ENCODE measurements at regions not wholly inside any gene's neighbourhood (a gene's known extent, or its start where the extent isn't known, plus 50 kb on each side); places are given as distances from the start of the nearest gene placed in this dataset.

GRCh38 chr3:159922193-159922840 is 66.3 kb upstream of the IL12A start:
- Histone ChIP-seq H3K4me1 (ENCODE audit: control insufficient read depth, extremely low read depth, insufficient read depth, low read length) (peaks cover under 1% of the 10 kb centered on the region), H3K9ac (ENCODE audit: control insufficient read depth, extremely low read depth, insufficient read depth, low read length) (no peak overlapping the region), H3K4me3 (ENCODE audit: control insufficient read depth in 2 of 3, extremely low read depth in 1 of 3, insufficient read depth in 2 of 3, low read depth in 1 of 3, low read length in 3 of 3) (no peak overlapping the region), H3K4me2 (ENCODE audit: control insufficient read depth, extremely low read depth, insufficient read depth, low read depth, low read length) (no peak overlapping the region), H3K9me3 (ENCODE audit: control insufficient read depth, low read depth, low read length) (no peaks in the 10 kb centered on the region), H3K27me3 (ENCODE audit: control insufficient read depth, extremely low read depth, insufficient read depth, low read length) (no peaks in the 10 kb centered on the region), H3K36me3 (ENCODE audit: control insufficient read depth in 2 of 2, extremely low read depth in 1 of 2, insufficient read depth in 2 of 2, low read length in 2 of 2) (no peaks in the 10 kb centered on the region), H3K27ac (ENCODE audit: control insufficient read depth, insufficient read depth, low read length) (no peak overlapping the region), H4K20me1 (ENCODE audit: control insufficient read depth, extremely low read depth, insufficient read depth, low read length) (no peaks in the 10 kb centered on the region), H3K9me1 (ENCODE audit: control insufficient read depth, extremely low read depth, insufficient read depth, low read length) (no peaks in the 10 kb centered on the region), H3K79me2 (ENCODE audit: control insufficient read depth, insufficient read depth, low read length) (no peaks in the 10 kb centered on the region), H2AFZ (ENCODE audit: control insufficient read depth, low read length) (no peak overlapping the region)
- dilution Hi-C loops (cut with MboI; ENCODE audit: extremely low pct_ligation_motif_present, low sequenced_read_pairs) = no loop called here
- TF ChIP-seq EZH2 (IDR thresholded peaks at IDR 0.05; ENCODE audit: low read length) = no peak
- no peak for TF ChIP-seq CTCF (optimal IDR thresholded peaks at IDR 0.05 in 1 of 3, IDR thresholded peaks at IDR 0.05 in 1 of 3, conservative IDR thresholded peaks at IDR 0.05 in 1 of 3; ENCODE audit: extremely low read depth in 1 of 3, insufficient read depth in 2 of 3, low read length in 3 of 3)
- DNase-seq (ENCODE audit: low read depth, low spot score) = no peak
- no peak for FAIRE-seq

- dilution Hi-C loops (cut with MboI; ENCODE audit: extremely low pct_ligation_motif_present, low sequenced_read_pairs) = no loop called here
- Histone ChIP-seq H2AFZ (ENCODE audit: control insufficient read depth, low read length) (no peak overlapping the region), H3K79me2 (ENCODE audit: control insufficient read depth, insufficient read depth, low read length) (no peaks in the 10 kb centered on the region), H3K4me3 (ENCODE audit: control insufficient read depth in 2 of 3, extremely low read depth in 1 of 3, insufficient read depth in 2 of 3, low read depth in 1 of 3, low read length in 3 of 3) (no peak overlapping the region), H4K20me1 (ENCODE audit: control insufficient read depth, extremely low read depth, insufficient read depth, low read length) (no peaks in the 10 kb centered on the region), H3K4me2 (ENCODE audit: control insufficient read depth, extremely low read depth, insufficient read depth, low read depth, low read length) (no peak overlapping the region), H3K36me3 (ENCODE audit: control insufficient read depth in 2 of 2, extremely low read depth in 1 of 2, insufficient read depth in 2 of 2, low read length in 2 of 2) (no peaks in the 10 kb centered on the region), H3K9me1 (ENCODE audit: control insufficient read depth, extremely low read depth, insufficient read depth, low read length) (no peaks in the 10 kb centered on the region), H3K4me1 (ENCODE audit: control insufficient read depth, extremely low read depth, insufficient read depth, low read length) (peaks cover 6% of the 10 kb centered on the region), H3K27ac (ENCODE audit: control insufficient read depth, insufficient read depth, low read length) (no peak overlapping the region), H3K9me3 (ENCODE audit: control insufficient read depth, low read depth, low read length) (no peaks in the 10 kb centered on the region), H3K27me3 (ENCODE audit: control insufficient read depth, extremely low read depth, insufficient read depth, low read length) (no peaks in the 10 kb centered on the region), H3K9ac (ENCODE audit: control insufficient read depth, extremely low read depth, insufficient read depth, low read length) (no peak overlapping the region)
- no peak for DNase-seq (ENCODE audit: low read depth, low spot score)
- no peak for TF ChIP-seq CTCF (optimal IDR thresholded peaks at IDR 0.05 in 1 of 3, IDR thresholded peaks at IDR 0.05 in 1 of 3, conservative IDR thresholded peaks at IDR 0.05 in 1 of 3; ENCODE audit: extremely low read depth in 1 of 3, insufficient read depth in 2 of 3, low read length in 3 of 3)
- TF ChIP-seq EZH2 (IDR thresholded peaks at IDR 0.05; ENCODE audit: low read length) = no peak
- no peak for FAIRE-seq
Measured at GRCh38 chr3:159922861-159923312, 65.7 kb upstream of the IL12A start.
